Ovary (tissue), 3 donors: ENCODE measurements at regions not wholly inside any gene's neighbourhood (a gene's known extent, or its start where the extent isn't known, plus 50 kb on each side); places are given as distances from the start of the nearest gene placed in this dataset.

Experiments used
- EP300 ChIP-seq: sonication (generic); formaldehyde crosslinking; IDR thresholded peaks from one replicate; pipeline ENCODE4 v1.6.1; 2017; ENCODE audit warnings: antibody characterized with exemption
- TF ChIP-seq, protein P1 (sequence below), 3 donors: fragments of 450-650 bp in 2 of 3; fragments of 200-600 bp in 1 of 3; IDR thresholded peaks; one replicate each; pipeline versions ENCODE4 v1.5.1 to v1.8.0; 2016 to 2022; ENCODE audit warnings: antibody characterized with exemption in 3 of 3, mild to moderate bottlenecking in 1 of 3
- donor health status: DM: no; HTN: no; CAD: no.

DNA sequence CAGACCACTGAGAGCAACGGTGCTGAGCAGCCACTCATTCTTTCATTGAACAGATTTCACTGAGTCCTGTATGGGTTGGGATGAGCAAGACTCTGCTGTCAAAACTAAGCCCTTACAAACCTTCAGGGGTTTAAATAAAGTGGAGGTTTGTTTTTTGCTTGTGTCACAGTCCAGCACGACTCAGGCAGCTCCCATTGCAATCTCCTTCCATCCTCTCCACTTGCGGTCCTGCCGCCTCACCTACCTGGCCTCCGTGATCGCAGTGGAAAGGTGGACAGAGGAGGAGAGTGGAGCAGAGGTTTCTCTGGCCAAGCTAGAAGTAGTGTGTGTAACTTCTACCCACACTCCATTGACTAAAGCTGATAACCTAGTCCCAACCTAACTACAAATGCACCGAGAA is 332.2 kb downstream of the ZNF516 start:
- TF ChIP-seq EP300: no peak
- TF ChIP-seq, protein P1, sequence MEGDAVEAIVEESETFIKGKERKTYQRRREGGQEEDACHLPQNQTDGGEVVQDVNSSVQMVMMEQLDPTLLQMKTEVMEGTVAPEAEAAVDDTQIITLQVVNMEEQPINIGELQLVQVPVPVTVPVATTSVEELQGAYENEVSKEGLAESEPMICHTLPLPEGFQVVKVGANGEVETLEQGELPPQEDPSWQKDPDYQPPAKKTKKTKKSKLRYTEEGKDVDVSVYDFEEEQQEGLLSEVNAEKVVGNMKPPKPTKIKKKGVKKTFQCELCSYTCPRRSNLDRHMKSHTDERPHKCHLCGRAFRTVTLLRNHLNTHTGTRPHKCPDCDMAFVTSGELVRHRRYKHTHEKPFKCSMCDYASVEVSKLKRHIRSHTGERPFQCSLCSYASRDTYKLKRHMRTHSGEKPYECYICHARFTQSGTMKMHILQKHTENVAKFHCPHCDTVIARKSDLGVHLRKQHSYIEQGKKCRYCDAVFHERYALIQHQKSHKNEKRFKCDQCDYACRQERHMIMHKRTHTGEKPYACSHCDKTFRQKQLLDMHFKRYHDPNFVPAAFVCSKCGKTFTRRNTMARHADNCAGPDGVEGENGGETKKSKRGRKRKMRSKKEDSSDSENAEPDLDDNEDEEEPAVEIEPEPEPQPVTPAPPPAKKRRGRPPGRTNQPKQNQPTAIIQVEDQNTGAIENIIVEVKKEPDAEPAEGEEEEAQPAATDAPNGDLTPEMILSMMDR (IDR thresholded peaks at IDR 0.05): no peak
